GM21737 (cell line): ENCODE measurements at regions not wholly inside any gene's neighbourhood (a gene's known extent, or its start where the extent isn't known, plus 50 kb on each side); places are given as distances from the start of the nearest gene placed in this dataset.
"Not testable (repeated sequence)": the region's sequence is repeated elsewhere in the genome, so short reads cannot be mapped to it uniquely, and the experiment has no call there.

Experiments
- ATAC-seq: cut with Tn5 transposase; IDR thresholded peaks from one replicate; pipeline ENCODE4 v1.9.1; 2021; ENCODE audit warnings: mild to moderate bottlenecking, moderate library complexity; ENCODE audit not compliant: unreplicated experiment

DNA sequence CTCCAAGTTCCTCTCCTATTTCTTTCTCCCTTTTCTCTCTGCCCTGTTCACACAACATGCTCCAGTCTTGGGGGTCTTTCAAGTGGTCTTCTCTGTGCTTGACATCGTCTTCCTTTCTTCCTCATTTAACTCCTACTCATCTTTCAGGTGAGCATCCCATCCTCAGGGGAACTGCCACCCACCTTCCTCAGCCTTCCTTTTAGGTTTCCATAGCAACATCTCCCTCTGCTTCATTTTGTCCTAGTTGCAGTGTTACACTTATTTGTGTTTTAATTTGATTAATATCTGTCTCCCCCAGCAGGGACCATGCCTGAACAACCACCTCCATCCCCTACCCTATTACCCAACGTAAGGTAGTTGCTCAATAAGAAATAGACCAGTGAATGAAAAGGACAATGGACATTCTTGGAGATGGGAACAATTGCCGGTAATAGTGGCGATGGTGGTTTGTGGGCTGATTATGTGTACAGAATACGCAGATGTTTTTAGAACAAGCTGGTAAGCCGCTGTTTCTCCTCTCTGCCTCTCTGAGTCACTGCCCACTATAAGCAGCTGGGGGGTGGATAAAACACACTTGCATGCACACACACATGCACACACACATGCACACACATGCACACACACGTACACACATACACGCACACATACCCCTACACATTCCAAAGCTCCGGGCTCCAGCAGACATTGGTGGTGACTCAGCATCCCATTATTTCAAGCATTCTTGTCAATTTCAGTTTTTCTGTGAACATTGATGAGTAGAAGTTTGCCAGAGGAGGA lies 251.6 kb downstream of the GATA3 start:
- ATAC-seq = no peak

DNA sequence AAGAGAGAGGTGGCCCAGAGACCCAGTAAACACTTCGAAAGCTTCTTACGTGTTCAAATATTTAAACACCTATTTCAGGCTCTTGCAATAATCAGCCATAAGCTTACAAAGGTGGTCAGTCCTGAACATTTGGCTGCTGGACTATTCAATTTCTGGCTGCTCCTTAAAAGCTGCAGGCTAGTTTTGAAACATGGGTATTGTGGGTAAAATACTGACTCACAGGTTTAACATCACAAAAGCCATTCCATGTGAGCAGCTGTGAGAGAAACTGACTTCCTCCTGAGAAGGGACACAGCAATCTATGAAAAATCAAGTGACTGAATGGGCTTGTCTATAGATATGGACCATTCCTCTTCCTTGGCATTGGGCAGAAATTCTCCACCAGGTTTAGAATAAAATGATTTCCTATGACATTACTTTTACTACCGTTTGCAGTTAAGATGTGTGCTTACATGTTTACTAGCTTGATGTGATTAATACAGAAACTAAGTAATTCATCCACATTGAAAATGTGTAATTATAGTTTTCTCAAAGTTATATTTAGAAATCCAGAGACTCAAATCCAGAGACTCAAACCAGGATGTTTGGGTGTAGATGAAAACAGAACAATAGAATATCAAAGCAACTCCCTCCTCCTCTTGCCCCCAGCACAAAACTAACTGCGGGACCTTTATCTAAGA lies 252.3 kb downstream of the GATA3 start:
- ATAC-seq = no peak

DNA sequence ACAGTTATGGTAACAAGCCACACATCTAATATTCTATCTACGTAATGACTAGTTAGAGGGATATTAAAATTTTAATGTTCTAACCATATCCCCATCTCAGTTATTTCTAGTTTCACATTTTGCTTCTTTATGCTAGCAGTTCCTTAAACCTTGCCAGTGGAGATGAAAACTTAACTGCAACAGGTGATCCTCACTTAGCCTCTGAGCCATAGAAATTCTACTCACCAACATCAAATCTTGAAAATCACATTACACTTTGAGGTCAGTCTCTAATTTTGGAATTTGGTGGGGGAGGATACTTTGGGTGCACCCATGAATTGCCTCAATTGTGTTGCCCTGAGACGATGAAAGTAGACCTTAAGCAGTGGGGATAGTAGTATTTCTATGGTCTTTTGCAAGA lies 256.4 kb downstream of the GATA3 start:
- ATAC-seq = no peak

DNA sequence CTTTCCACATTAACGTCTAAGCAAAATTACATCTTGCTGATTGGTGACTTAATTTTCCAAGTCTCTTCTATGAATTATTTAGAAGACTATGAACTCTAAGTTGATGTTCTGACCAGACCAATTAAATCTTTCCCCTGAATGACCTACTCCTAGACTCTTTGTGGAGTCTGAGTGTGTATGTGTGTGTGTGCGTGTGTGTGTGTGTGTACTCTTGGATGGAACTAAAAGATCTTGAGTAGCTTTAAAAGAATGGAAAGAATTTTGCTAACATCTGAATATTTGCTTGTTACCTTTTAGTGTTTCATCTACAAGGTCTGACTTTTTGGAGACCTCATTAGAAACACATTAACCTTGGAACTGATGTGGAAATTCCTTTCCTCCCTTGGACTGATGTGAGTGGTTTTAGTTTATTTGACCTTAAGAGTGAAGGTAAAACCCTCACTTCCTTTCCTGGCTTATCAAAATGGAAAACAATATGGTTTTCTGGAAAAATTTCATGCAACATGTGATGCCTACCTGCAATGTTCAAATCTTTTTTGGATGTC lies 257.1 kb downstream of the GATA3 start:
- ATAC-seq = no peak

DNA sequence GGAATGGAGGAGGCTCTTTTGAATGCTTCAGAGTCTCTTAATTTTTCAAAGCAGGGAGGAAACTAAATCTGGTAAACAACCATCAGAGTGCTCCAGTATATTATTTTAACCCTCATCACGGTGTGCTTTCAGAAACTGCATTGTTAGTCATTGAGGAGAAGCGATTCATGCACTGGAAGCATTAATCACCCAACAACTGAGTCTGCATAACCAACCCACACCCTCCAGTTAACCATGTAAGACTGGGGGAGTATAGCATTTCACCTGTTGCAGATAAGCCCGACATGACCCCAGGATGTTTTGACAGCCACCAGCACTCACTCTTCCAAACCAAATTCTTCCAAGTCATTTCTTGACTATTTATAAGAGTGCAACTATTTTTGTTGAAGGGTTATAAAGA lies 257.6 kb downstream of the GATA3 start:
- ATAC-seq = no peak

DNA sequence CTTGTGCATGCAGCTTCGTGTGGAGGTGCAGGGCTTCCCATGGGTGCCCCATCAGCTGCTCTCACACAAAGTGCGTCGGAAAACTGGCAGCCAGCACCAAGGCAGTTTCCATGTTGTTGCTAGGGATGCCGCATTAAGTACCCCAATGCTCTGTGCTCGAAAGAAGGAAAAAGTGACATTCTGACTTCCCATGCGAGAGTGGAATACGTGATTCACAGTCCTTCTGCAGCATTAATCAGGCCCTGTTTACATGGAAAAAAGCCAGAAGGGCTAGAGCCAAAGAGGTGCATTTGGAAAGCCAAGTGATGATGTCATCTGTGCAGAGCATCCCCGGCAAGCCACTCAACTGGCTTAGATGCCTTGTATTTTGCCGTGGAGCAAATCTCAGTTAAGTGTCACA lies 258.3 kb downstream of the GATA3 start:
- no peak for ATAC-seq

DNA sequence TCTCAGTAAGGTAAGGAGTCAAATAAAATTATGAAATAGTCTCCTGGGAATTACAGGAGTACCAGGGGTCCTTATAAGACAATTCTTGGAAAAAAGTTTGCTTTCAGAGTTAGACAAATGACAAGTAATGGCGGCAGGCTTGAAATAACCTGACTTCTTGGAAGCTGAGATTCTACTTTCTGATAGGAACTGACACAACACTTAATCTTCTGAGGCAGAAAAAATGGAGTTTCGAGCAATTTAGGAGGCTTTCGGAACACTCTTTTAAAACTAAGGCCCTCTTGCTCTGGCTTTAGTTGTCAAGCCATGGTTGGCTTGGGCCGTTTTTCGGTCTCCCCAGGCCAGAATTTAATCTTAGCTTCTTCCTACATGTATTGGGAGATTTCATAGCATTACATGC lies 260.0 kb downstream of the GATA3 start:
- no peak for ATAC-seq

DNA sequence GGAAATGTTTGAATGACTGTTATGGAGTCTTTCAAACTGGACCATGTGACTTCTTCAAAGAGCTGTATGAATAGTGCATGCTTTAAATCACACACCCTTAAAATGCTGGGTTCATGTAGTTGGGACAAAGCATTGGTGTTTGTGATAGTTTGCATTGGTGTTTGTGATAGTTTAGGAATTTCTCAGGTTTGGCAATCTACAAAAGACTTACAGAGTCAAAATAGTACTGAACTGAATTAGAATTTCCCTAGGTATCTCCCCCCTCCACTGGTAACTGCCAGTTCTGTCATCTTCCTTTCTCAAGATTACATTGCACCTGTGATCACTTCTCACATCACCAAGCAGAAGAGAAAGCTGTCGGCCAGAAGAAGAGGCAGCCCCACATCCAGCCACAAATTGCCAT lies 261.1 kb downstream of the GATA3 start:
- no peak for ATAC-seq

DNA sequence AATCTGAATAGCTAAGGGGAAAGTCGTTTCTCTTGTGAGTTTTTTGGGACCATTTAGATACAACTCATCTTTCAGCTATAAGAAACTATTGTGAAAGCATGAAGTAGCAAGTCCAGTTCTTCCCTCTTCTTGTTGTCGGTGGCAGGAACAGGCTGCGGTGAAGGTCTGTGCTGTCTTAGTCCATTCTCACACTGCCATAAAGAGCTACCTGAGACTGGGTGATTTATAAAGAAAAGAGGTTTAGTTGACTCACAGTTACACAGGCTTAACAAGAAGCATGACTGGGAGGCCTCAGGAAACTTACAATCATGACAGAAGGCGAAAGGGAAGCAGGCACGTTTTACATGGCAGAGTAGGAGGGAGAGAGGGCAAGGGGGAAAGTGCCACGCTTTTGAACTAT lies 261.8 kb downstream of the GATA3 start:
- ATAC-seq = no peak

DNA sequence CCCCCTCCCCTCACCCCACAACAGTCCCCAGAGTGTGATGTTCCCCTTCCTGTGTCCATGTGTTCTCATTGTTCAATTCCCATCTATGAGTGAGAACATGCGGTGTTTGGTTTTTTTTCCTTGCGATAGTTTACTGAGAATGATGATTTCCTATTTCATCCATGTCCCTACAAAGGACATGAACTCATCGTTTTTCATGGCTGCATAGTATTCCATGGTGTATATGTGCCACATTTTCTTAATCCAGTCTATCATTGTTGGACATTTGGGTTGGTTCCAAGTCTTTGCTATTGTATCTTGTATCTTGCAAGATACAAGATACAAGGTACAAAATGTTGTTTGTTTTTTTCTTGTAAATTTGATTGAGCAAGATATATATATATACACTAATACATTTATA lies 263.9 kb downstream of the GATA3 start:
- ATAC-seq = not testable (repeated sequence)

DNA sequence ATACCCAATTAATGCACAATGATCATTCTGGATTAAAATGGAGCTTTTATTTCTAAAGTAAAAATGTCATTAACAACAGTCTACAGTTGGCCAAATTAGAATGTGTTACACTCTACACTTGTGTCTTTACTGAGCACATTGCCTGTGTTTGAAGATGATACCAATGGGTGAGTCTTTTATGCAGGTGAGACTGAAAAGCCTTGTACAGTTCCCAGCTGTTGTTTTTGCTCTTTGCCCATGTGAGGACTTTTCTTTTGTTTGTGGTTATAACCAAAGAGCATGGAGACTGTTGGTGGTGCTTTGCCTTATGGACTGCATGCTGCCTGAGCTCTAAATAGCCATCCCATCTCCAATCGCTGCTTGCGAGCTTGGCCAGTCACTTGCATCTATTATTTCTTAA lies 264.5 kb downstream of the GATA3 start:
- ATAC-seq = no peak

DNA sequence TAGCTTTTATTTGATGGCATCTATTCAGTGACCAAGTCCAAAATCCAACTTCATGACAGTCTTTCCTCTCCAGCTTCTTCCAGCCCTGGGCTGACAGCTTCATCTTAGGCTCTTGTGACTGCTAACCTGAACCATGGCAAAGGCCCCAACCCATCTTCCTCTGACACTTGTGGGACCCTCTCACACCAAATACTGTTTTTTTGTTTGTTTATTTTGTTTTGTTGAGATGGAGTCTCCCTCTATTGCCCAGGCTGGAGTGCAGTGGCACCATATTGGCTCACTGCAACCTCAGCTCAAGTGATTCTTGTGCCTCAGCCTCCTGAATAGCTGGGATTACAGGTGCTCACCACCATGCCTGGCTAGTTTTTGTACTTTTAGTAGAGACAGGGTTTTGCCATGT lies 265.2 kb downstream of the GATA3 start:
- ATAC-seq = no peak

DNA sequence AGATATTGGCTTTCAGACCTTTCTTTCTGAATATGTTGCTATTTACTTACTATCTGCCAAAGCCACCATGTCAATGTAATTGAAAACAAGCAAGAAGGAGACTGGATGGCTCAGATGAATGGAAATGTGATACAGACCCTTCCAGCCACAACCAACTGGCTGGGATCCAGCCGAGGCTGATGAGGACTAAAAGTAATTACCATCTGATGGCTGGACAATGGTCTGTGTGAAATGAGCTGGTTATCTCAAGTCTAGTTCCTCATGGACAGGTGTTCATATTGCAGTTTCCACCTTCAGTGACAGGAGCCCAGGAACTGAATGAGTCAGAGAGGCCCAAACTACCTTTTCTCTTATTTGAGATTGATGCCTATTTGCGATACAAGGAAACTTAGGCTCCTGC lies 267.5 kb downstream of the GATA3 start:
- ATAC-seq = no peak

DNA sequence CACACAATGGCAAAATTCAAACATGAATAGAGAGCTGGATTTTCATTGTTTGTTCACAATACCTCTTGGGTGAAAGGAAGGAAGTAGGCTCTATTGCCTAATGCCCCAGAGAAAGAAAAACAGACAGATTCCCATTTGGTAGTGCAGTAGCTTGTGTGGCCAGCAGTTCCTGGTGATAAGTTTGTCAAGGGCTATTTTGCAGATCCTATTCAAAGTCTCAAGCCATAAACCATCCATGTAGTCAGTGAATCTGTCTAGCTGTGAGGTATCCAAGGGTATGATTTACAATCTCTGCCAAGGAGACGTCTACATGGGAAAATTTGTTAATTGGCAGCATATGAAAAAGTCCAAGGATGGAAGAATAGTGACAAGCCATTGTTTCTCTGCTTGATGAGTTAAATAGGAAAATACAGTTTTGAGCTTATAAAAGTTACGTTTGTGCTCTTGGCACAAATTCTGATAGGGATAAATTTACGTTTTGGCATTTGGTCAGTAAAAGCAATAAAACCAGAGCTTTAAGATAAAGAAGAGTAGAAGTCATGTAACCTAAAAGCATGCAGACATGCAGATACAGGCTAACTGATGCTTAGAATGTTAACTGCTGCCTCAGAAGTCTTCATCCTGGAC lies 269.1 kb downstream of the GATA3 start:
- ATAC-seq = no peak

DNA sequence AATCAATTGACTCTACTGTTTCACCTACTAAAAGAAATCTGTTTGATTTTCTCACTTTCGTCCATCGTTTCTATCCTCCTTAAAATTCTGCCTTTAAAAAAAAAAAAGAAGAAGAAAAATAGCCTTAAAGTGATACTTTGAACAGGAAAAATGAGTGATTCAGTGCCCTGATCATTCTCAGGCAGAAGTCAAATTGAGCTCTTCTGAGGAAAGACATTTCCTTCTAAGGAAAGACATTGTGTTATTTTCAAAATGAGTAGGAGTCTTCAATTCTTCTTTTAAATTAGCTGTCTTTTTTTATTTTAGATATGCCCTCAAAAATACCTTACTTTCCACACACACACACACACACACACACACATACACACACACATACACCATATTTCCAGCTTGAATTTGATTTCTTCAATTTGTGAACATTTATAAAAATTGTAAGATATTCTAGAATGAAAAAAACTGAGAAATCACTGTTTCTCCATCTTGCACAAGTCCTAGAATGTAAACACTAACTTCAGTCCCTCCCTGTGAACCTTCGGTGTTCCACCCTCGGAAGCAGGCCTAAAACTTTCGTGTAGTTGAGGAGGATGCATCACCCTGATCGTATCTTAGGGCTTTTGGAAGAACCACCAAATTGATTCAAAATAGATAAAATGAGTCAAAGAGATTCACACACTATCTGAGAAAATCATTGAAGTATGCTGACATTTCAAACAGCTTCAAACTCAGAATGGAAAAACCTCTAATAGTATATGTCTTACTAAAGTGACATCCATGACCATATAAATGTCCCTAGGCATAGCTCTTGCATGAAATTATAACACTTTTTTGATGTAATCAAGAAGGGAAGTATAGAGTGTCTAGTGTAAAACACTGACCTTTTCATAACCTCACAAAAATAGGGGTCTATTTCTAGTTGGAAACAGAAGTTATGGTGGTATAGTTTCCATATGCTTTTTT lies 270.8 kb downstream of the GATA3 start:
- ATAC-seq = no peak

DNA sequence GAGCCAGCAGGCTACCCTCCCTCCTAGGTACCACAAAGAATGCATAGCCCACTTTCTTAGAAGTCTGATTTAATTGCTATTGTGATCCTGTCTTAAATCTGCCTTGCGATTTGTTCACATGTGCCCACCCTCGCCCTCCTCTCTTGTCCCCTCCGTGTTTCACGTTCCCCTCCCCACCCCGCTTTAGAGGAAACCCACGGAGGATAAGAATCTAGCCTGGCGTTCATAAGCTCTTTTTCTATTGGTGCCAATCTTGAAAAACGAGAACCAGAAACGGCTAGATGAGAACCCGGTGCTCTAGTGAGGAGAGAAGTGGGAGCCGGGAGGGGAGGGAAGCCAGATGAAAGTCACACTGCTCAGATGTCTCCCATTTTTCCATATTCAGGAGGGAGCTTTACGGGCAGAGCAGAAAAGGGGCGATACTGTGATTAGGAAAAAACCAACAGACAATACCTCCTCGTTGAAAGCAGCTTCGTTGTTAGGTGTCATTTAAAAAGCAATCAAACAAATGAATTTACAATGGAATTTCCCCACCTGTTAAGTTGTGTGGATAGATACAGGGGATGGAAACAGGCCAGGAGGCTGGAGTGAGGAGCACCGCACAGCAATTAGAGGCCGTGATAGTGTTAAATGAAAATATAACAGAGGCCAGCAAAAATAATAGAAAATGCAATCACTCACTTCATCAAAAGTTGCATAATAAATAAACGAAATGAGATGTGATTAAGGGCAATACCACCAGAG lies 272.1 kb downstream of the GATA3 start:
- no peak for ATAC-seq

DNA sequence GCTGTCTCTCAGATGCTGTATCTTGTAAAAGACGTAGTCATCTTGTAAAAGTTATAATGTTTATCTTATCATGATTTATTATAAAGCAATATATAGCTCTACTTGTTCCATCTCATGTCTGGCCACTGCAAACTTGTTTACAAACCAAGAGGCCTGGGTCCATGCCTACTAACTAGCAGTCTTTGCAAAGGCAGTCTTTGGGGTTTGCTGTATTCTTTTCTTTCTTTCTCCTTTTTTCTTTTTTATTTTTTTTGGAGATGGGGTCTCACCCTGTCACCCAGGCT lies 272.6 kb downstream of the GATA3 start:
- no peak for ATAC-seq

DNA sequence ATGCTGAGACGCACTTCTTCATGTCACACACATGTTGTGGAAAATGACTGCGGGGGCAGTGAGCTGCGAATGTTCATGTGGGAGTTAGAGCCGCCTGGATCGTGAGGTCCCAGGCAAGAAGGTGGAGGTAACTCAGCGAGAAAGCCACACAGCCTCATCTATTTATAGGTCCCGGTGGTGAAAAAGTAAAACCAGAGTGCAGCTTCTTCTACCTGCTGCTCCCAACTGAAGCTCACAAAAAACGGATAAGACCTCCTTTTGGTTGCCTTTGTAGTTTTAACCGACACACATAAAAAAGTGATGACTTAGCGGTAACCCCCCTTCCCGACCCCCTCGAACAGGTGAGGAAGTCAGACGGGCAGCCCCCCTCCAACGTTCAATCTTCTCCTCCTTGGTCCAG lies 276.9 kb downstream of the GATA3 start:
- no peak for ATAC-seq

DNA sequence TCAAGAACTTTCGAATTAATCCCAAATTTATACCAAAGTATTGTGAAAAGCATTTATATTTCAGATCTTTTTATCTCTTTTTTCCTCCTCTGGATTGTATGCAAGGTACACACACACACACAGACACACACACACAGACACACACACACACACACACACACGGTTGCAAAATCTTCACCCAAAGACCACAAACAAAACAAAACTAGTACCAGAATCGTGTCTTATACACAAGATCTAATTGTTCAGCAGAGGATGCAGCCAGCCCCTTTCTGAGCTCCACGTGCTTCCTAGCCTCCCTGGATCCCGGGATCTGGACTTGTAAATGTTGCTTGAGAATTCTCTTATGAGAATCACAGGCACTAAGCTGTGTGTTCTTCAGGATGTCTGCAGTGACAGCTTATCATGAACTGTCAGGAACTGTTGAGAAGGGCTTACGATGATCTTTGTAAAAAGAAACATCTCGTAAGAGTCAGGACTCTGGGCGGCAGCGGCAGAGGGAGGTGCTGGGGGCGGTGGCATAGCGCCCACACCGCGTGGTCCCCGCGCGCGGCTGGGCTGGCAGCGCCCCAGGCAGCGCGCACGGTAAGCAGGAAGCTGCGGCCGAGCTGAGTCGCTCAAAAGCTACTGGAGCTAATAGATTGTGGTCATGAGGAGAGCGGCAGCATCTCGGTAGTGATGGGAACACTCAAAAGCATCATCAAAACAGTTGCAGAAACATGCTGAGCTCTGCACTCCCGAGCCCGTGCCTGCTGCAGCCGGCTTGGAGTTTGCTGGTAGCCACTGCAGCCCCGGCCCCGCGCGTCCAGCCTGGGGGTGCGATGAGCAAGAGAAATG lies 277.6 kb downstream of the GATA3 start:
- peak; percentile 95 for ATAC-seq

DNA sequence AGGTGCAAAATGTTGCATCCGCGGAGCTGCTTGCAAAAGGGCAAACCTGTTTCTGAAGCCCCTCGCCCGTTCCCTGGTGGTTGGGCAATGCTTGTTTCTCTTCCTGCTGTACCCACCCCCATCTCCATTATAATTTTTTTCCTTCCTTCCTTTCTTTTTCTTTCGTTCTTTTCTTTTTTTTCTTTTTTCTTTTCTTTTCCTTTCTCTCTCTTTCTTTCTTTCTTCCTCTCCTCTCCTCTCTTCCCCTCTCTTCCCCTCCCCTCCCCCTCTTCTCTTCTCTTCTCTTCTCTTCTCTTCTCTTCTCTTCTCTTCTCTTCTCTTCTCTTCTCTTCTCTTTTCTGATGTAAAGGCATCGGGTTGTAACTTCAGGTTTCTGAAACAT lies 278.2 kb downstream of the GATA3 start:
- ATAC-seq = no peak
